GM06990 (cell line): ENCODE measurements at regions not wholly inside any gene's neighbourhood (a gene's known extent, or its start where the extent isn't known, plus 50 kb on each side); places are given as distances from the start of the nearest gene placed in this dataset.

Source experiments
- DNase-seq: peaks from one replicate; pipeline ENCODE4 v3.0.0-alpha.2; 2011; ENCODE audit not compliant: insufficient read length; ENCODE audit errors: extremely low read depth
- H3K27me3 ChIP-seq: replicated peaks from 2 replicates; pipeline ENCODE4 v1.6.0; 2011; ENCODE audit warnings: low read length; ENCODE audit not compliant: control insufficient read depth, insufficient read depth
- H3K36me3 ChIP-seq: 2 replicates; pipeline ENCODE4 v1.5.1; 2011; ENCODE audit warnings: low read length; ENCODE audit not compliant: control insufficient read depth, insufficient read depth
- H3K4me3 ChIP-seq: replicated peaks from 2 replicates; pipeline ENCODE4 v1.5.1; 2011; ENCODE audit warnings: low read depth, mild to moderate bottlenecking, control low read depth, low read length
- CTCF ChIP-seq: IDR thresholded peaks from 2 replicates; pipeline ENCODE4 v1.5.1; 2011; ENCODE audit warnings: low read length, control low read depth, mild to moderate bottlenecking, inconsistent platforms; ENCODE audit not compliant: insufficient read depth, poor library complexity, severe bottlenecking

GRCh38 chr3:152205097-152205593 is 63.6 kb upstream of the MBNL1 start:
- Histone ChIP-seq H3K36me3 (no peaks in the 10 kb centered on the region), H3K4me3 (peak overlapping the region; percentile 26), H3K27me3 (no peaks in the 10 kb centered on the region)
- TF ChIP-seq CTCF, result no peak
- DNase-seq, result peak; percentile 44

- no peaks in the 10 kb centered on the region for H3K27me3 ChIP-seq
- H3K36me3 ChIP-seq, result no peaks in the 10 kb centered on the region
- no peak for DNase-seq
- no peak overlapping the region for H3K4me3 ChIP-seq
- TF ChIP-seq CTCF, result no peak
Measured at GRCh38 chr3:152206243-152206760, 62.4 kb upstream of the MBNL1 start.

- TF ChIP-seq CTCF, result no peak
- Histone ChIP-seq H3K4me3 (no peak overlapping the region), H3K36me3 (no peaks in the 10 kb centered on the region), H3K27me3 (no peaks in the 10 kb centered on the region)
- DNase-seq, result no peak
Measured at GRCh38 chr3:152208439-152208838, 60.3 kb upstream of the MBNL1 start.

- H3K36me3 ChIP-seq, result no peaks in the 10 kb centered on the region
- DNase-seq, result no peak
- no peaks in the 10 kb centered on the region for H3K27me3 ChIP-seq
- no peak for TF ChIP-seq CTCF
- no peak overlapping the region for H3K4me3 ChIP-seq
Measured at GRCh38 chr3:152209060-152209459, 59.7 kb upstream of the MBNL1 start.

GRCh38 chr3:152209776-152210175 is 59.0 kb upstream of the MBNL1 start:
- Histone ChIP-seq H3K27me3 (no peaks in the 10 kb centered on the region), H3K4me3 (no peak overlapping the region), H3K36me3 (no peaks in the 10 kb centered on the region)
- DNase-seq, result no peak
- no peak for TF ChIP-seq CTCF

GRCh38 chr3:152210697-152211096 is 58.0 kb upstream of the MBNL1 start:
- TF ChIP-seq CTCF, result no peak

More at GRCh38 chr3:152210697-152211096, 58.0 kb upstream of the MBNL1 start:
- DNase-seq, result no peak
- no peaks in the 10 kb centered on the region for H3K27me3 ChIP-seq
- H3K36me3 ChIP-seq, result no peaks in the 10 kb centered on the region
- H3K4me3 ChIP-seq, result no peak overlapping the region
